ENCODE measurements at regions not wholly inside any gene's neighbourhood (a gene's known extent, or its start where the extent isn't known, plus 50 kb on each side); places are given as distances from the start of the nearest gene placed in this dataset.
A peak's percentile ranks its signal among the peaks of the same experiment; 100 is the strongest.

- Mint-ChIP-seq H3K36me3 (ENCODE audit: low read depth) (no peaks in the 10 kb centered on the region), H3K4me1 (no peaks in the 10 kb centered on the region), H3K27ac (no peak overlapping the region), H3K4me3 (no peak overlapping the region), H3K9me3 (ENCODE audit: low read depth) (no peaks in the 10 kb centered on the region), H3K27me3 (no peaks in the 10 kb centered on the region)
- POLR2A ChIA-PET: no interaction called here
- ATAC-seq (no peak), DNase-seq (peak; percentile 74)
- intact Hi-C loops (cut with DNase I, micrococcal nuclease): no loop called here
- CTCF ChIA-PET: interaction anchor here (0.5 to 1.2 kb wide), 2 partner anchors 22 to 733 kb away, joined by 3 read pairs; no protein-coding TSS in a partner anchor
Observed at GRCh38 chr5:4868140-4868735, 271.9 kb upstream of the ADAMTS16 start.

- Mint-ChIP-seq H3K27ac (no peak overlapping the region), H3K4me1 (no peaks in the 10 kb centered on the region), H3K4me3 (no peak overlapping the region), H3K36me3 (ENCODE audit: low read depth) (no peaks in the 10 kb centered on the region), H3K27me3 (no peaks in the 10 kb centered on the region), H3K9me3 (ENCODE audit: low read depth) (no peaks in the 10 kb centered on the region)
- POLR2A ChIA-PET: no interaction called here
- ATAC-seq (no peak), DNase-seq (no peak)
- CTCF ChIA-PET: interaction anchor here (1.2 kb wide), 1 partner anchor 12 kb away, joined by 4 read pairs; no protein-coding TSS in a partner anchor
- intact Hi-C loops (cut with DNase I, micrococcal nuclease): loop anchor here in 1 of 2 experiments (10.0 kb wide), 2 partner anchors 271 to 551 kb away; partner anchors contain the start of genes ADAMTS16 and ICE1
Observed at GRCh38 chr5:4873652-4874051, 266.5 kb upstream of the ADAMTS16 start.

- Mint-ChIP-seq H3K4me3 (no peak overlapping the region), H3K36me3 (ENCODE audit: low read depth) (no peaks in the 10 kb centered on the region), H3K4me1 (no peaks in the 10 kb centered on the region), H3K27ac (no peak overlapping the region), H3K27me3 (no peaks in the 10 kb centered on the region), H3K9me3 (ENCODE audit: low read depth) (no peaks in the 10 kb centered on the region)
- ATAC-seq: no peak
- DNase-seq: no peak
- CTCF ChIA-PET: interaction anchor here (1.2 kb wide), 1 partner anchor 11 kb away, joined by 4 read pairs; no protein-coding TSS in a partner anchor
- POLR2A ChIA-PET: no interaction called here
- intact Hi-C loops (cut with DNase I, micrococcal nuclease): loop anchor here in 1 of 2 experiments (10.0 kb wide), 2 partner anchors 271 to 551 kb away; partner anchors contain the start of genes ADAMTS16 and ICE1
Observed at GRCh38 chr5:4874097-4874496, 266.0 kb upstream of the ADAMTS16 start.

- H3K36me3 Mint-ChIP-seq (ENCODE audit: low read depth): no peaks in the 10 kb centered on the region
- ATAC-seq (no peak), DNase-seq (no peak)
- ChIA-PET CTCF (interaction anchor here (1.0 to 1.6 kb wide), 2 partner anchors 10 to 13 kb away, joined by 3 to 4 read pairs; no protein-coding TSS in a partner anchor), POLR2A (no interaction called here)
- intact Hi-C loops (cut with DNase I, micrococcal nuclease): loop anchor here in 1 of 2 experiments (10.0 kb wide), 2 partner anchors 269 to 549 kb away; partner anchors contain the start of genes ADAMTS16 and ICE1
- H3K27me3 Mint-ChIP-seq: no peaks in the 10 kb centered on the region
- H3K27ac Mint-ChIP-seq: no peak overlapping the region
- no peaks in the 10 kb centered on the region for H3K4me1 Mint-ChIP-seq
- no peak overlapping the region for H3K4me3 Mint-ChIP-seq
- no peaks in the 10 kb centered on the region for H3K9me3 Mint-ChIP-seq (ENCODE audit: low read depth)
Observed at GRCh38 chr5:4875942-4876341, 264.2 kb upstream of the ADAMTS16 start.

GRCh38 chr5:4876804-4877203 lies 263.3 kb upstream of the ADAMTS16 start:
- H3K9me3 Mint-ChIP-seq (ENCODE audit: low read depth): no peaks in the 10 kb centered on the region
- no peaks in the 10 kb centered on the region for H3K36me3 Mint-ChIP-seq (ENCODE audit: low read depth)
- no peaks in the 10 kb centered on the region for H3K4me1 Mint-ChIP-seq
- POLR2A ChIA-PET: no interaction called here
- no peaks in the 10 kb centered on the region for H3K27me3 Mint-ChIP-seq
- no peak for ATAC-seq
- no peak overlapping the region for H3K4me3 Mint-ChIP-seq
- CTCF ChIA-PET: interaction anchor here (1.0 kb wide), 1 partner anchor 9 kb away, joined by 3 read pairs; no protein-coding TSS in a partner anchor
- no peak overlapping the region for H3K27ac Mint-ChIP-seq
- DNase-seq: no peak
- intact Hi-C loops (cut with DNase I, micrococcal nuclease): loop anchor here in 1 of 2 experiments (10.0 kb wide), 2 partner anchors 268 to 548 kb away; partner anchors contain the start of genes ADAMTS16 and ICE1

- no peak overlapping the region for H3K27ac Mint-ChIP-seq
- no peaks in the 10 kb centered on the region for H3K9me3 Mint-ChIP-seq (ENCODE audit: low read depth)
- no peak overlapping the region for H3K4me3 Mint-ChIP-seq
- no peaks in the 10 kb centered on the region for H3K27me3 Mint-ChIP-seq
- intact Hi-C loops (cut with DNase I, micrococcal nuclease): loop anchor here in 1 of 2 experiments (10.0 kb wide), 2 partner anchors 267 to 547 kb away; partner anchors contain the start of genes ADAMTS16 and ICE1
- DNase-seq: no peak
- ATAC-seq: no peak
- no peaks in the 10 kb centered on the region for H3K4me1 Mint-ChIP-seq
- ChIA-PET POLR2A (no interaction called here), CTCF (interaction anchor here (0.6 kb wide), 1 partner anchor 103 kb away, joined by 3 read pairs; no protein-coding TSS in a partner anchor)
- no peaks in the 10 kb centered on the region for H3K36me3 Mint-ChIP-seq (ENCODE audit: low read depth)
Observed at GRCh38 chr5:4877579-4877978, 262.6 kb upstream of the ADAMTS16 start.

- POLR2A ChIA-PET: no interaction called here
- Mint-ChIP-seq H3K36me3 (ENCODE audit: low read depth) (no peaks in the 10 kb centered on the region), H3K27me3 (no peaks in the 10 kb centered on the region), H3K9me3 (ENCODE audit: low read depth) (no peaks in the 10 kb centered on the region), H3K4me3 (no peak overlapping the region), H3K4me1 (no peaks in the 10 kb centered on the region), H3K27ac (no peak overlapping the region)
- no peak for ATAC-seq
- CTCF ChIA-PET: interaction anchor here (0.9 to 1.3 kb wide), 2 partner anchors 42 to 540 kb away, joined by 3 read pairs; no protein-coding TSS in a partner anchor
- intact Hi-C loops (cut with DNase I, micrococcal nuclease): loop anchor here in 1 of 2 experiments (2.0 to 10.0 kb wide), 3 partner anchors 64 to 546 kb away; partner anchors contain the start of genes ADAMTS16 and ICE1
- no peak for DNase-seq
Observed at GRCh38 chr5:4879075-4879474, 261.1 kb upstream of the ADAMTS16 start.

- Mint-ChIP-seq H3K9me3 (ENCODE audit: low read depth) (no peaks in the 10 kb centered on the region), H3K4me3 (no peak overlapping the region), H3K27me3 (no peaks in the 10 kb centered on the region), H3K36me3 (ENCODE audit: low read depth) (no peaks in the 10 kb centered on the region), H3K4me1 (no peaks in the 10 kb centered on the region), H3K27ac (no peak overlapping the region)
- peak; percentile 53 for ATAC-seq
- ChIA-PET CTCF (interaction anchor here (0.9 to 1.3 kb wide), 3 partner anchors 41 to 539 kb away, joined by 3 read pairs; no protein-coding TSS in a partner anchor), POLR2A (no interaction called here)
- intact Hi-C loops (cut with DNase I, micrococcal nuclease): loop anchor here in 1 of 2 experiments (2.0 to 10.0 kb wide), 3 partner anchors 63 to 545 kb away; partner anchors contain the start of genes ADAMTS16 and ICE1
- DNase-seq: peak; percentile 78
Observed at GRCh38 chr5:4879693-4880303, 260.3 kb upstream of the ADAMTS16 start.

GRCh38 chr5:4880304-4880741 lies 259.8 kb upstream of the ADAMTS16 start:
- H3K27me3 Mint-ChIP-seq: no peaks in the 10 kb centered on the region
- POLR2A ChIA-PET: no interaction called here
- H3K9me3 Mint-ChIP-seq (ENCODE audit: low read depth): no peaks in the 10 kb centered on the region
- no peak for DNase-seq
- H3K36me3 Mint-ChIP-seq (ENCODE audit: low read depth): no peaks in the 10 kb centered on the region
- H3K4me3 Mint-ChIP-seq: no peak overlapping the region
- intact Hi-C loops (cut with DNase I, micrococcal nuclease): no loop called here
- CTCF ChIA-PET: interaction anchor here (1.1 to 1.3 kb wide), 2 partner anchors 41 to 62 kb away, joined by 3 read pairs; no protein-coding TSS in a partner anchor
- ATAC-seq: no peak
- no peak overlapping the region for H3K27ac Mint-ChIP-seq
- H3K4me1 Mint-ChIP-seq: no peaks in the 10 kb centered on the region

- Mint-ChIP-seq H3K27me3 (no peaks in the 10 kb centered on the region), H3K9me3 (ENCODE audit: low read depth) (no peaks in the 10 kb centered on the region), H3K4me3 (no peak overlapping the region), H3K27ac (no peak overlapping the region), H3K4me1 (no peaks in the 10 kb centered on the region), H3K36me3 (ENCODE audit: low read depth) (no peaks in the 10 kb centered on the region)
- CTCF ChIA-PET: no interaction called here
- no peak for ATAC-seq
- no peak for DNase-seq
- intact Hi-C loops (cut with DNase I, micrococcal nuclease): no loop called here
- POLR2A ChIA-PET: no interaction called here
Observed at GRCh38 chr5:4881366-4882002, 258.6 kb upstream of the ADAMTS16 start.

- DNase-seq (no peak), ATAC-seq (no peak)
- Mint-ChIP-seq H3K9me3 (ENCODE audit: low read depth) (no peaks in the 10 kb centered on the region), H3K27me3 (no peaks in the 10 kb centered on the region), H3K27ac (no peak overlapping the region), H3K4me1 (no peaks in the 10 kb centered on the region), H3K4me3 (no peak overlapping the region), H3K36me3 (ENCODE audit: low read depth) (no peaks in the 10 kb centered on the region)
- ChIA-PET CTCF (no interaction called here), POLR2A (no interaction called here)
- intact Hi-C loops (cut with DNase I, micrococcal nuclease): no loop called here
Observed at GRCh38 chr5:4882186-4882585, 257.9 kb upstream of the ADAMTS16 start.

All from activated CD4-positive, alpha-beta T cell treated with anti-CD3 and anti-CD28 coated beads for 36 hours (primary cell).